Colonic mucosa (tissue), 4 donors: ENCODE measurements at regions not wholly inside any gene's neighbourhood (a gene's known extent, or its start where the extent isn't known, plus 50 kb on each side); places are given as distances from the start of the nearest gene placed in this dataset.

Experiments
- DNase-seq: peaks from one replicate; pipeline ENCODE4 v3.0.0-alpha.2; 2020
- H3K27ac ChIP-seq: fragments of 200-600 bp; one replicate; pipeline ENCODE4 v1.8.0; 2021
- H3K27me3 ChIP-seq: fragments of 200-600 bp; one replicate; pipeline ENCODE4 v1.8.0; 2021
- H3K36me3 ChIP-seq: fragments of 200-600 bp; one replicate; pipeline ENCODE4 v1.8.0; 2021
- H3K4me1 ChIP-seq: fragments of 200-600 bp; one replicate; pipeline ENCODE4 v1.8.0; 2021; ENCODE audit warnings: mild to moderate bottlenecking
- H3K4me3 ChIP-seq: fragments of 200-600 bp; one replicate; pipeline ENCODE4 v1.8.0; 2021
- H3K9ac ChIP-seq, 2 donors: one replicate each; pipeline ENCODE4 v1.7.0; 2013; ENCODE audit warnings: control low read depth in 2 of 2, low read depth in 2 of 2, low read length in 2 of 2
- H3K9me3 ChIP-seq: fragments of 200-600 bp; one replicate; pipeline ENCODE4 v1.8.0; 2021
- intact Hi-C: fragments of 100-400 bp; cut with DNase I; formaldehyde crosslinking; loops from one replicate; pipeline ENCODE4 v1.14.1; 2022
- TF ChIP-seq, protein P1 (sequence below): fragments of 200-600 bp; IDR thresholded peaks from one replicate; pipeline ENCODE4 v1.8.0; 2022; ENCODE audit warnings: antibody characterized with exemption, mild to moderate bottlenecking
- donor health status: healthy.
- donor health status: DM: no; HTN: no; CAD: no.
- donor health status: DM: no; HTN: no; CAD: no.

- Histone ChIP-seq H3K4me3 (no peak overlapping the region), H3K4me1 (no peaks in the 10 kb centered on the region), H3K9ac (no peak overlapping the region), H3K27ac (no peak overlapping the region), H3K27me3 (no peaks in the 10 kb centered on the region), H3K36me3 (no peaks in the 10 kb centered on the region), H3K9me3 (no peaks in the 10 kb centered on the region)
- intact Hi-C loops: no loop called here
- TF ChIP-seq, protein P1, sequence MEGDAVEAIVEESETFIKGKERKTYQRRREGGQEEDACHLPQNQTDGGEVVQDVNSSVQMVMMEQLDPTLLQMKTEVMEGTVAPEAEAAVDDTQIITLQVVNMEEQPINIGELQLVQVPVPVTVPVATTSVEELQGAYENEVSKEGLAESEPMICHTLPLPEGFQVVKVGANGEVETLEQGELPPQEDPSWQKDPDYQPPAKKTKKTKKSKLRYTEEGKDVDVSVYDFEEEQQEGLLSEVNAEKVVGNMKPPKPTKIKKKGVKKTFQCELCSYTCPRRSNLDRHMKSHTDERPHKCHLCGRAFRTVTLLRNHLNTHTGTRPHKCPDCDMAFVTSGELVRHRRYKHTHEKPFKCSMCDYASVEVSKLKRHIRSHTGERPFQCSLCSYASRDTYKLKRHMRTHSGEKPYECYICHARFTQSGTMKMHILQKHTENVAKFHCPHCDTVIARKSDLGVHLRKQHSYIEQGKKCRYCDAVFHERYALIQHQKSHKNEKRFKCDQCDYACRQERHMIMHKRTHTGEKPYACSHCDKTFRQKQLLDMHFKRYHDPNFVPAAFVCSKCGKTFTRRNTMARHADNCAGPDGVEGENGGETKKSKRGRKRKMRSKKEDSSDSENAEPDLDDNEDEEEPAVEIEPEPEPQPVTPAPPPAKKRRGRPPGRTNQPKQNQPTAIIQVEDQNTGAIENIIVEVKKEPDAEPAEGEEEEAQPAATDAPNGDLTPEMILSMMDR: no peak
- DNase-seq: no peak
Measured at GRCh38 chr17:65477600-65477999, 83.8 kb downstream of the AXIN2 start.

DNA sequence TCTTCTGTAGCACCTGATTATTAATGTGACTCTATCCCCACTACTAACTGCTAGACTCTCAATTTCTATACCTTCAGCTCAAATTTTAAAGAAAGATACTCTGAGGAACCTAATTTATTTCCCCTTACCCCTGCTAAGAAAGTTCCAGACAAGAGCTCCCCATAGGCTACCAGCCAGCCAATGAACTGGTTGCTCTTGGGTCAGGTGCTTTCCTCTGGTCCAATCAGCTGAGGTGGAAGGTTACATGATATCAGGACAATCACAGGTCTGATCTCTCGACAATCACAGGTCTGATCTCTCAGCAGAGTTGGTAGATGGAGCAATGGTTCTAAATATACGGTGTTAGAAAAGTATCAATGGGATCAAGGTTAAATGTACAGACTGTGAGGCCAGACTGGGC is 86.8 kb downstream of the AXIN2 start:
- intact Hi-C loops: no loop called here
- H3K9ac ChIP-seq: no peak overlapping the region
- no peaks in the 10 kb centered on the region for H3K27me3 ChIP-seq
- no peaks in the 10 kb centered on the region for H3K36me3 ChIP-seq
- H3K27ac ChIP-seq: no peak overlapping the region
- no peaks in the 10 kb centered on the region for H3K4me1 ChIP-seq
- no peaks in the 10 kb centered on the region for H3K9me3 ChIP-seq
- no peak for DNase-seq
- H3K4me3 ChIP-seq: no peak overlapping the region
- TF ChIP-seq, protein P1: no peak

DNA sequence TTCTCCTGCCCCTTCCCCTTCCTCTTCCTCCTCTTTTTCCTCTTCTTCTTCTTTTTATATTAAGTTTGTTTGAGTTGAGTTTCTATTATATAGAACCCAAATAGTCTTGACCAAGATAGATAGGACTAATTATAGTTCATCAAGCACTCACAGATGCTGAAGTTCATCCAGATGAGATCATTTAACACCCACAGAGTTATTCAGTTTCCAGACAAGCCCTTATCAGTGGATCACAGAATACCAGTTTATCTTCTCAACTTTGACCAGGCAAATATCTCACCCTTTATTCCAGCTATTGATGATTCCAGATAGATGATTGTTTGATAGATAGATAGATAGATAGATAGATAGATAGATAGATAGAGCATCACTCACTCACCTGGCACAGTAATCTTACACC is 87.5 kb downstream of the AXIN2 start:
- no peak for DNase-seq
- Histone ChIP-seq H3K36me3 (no peaks in the 10 kb centered on the region), H3K4me3 (no peak overlapping the region), H3K9ac (no peak overlapping the region), H3K4me1 (no peaks in the 10 kb centered on the region), H3K9me3 (no peaks in the 10 kb centered on the region), H3K27me3 (no peaks in the 10 kb centered on the region), H3K27ac (no peak overlapping the region)
- intact Hi-C loops: no loop called here
- TF ChIP-seq, protein P1: no peak

DNA sequence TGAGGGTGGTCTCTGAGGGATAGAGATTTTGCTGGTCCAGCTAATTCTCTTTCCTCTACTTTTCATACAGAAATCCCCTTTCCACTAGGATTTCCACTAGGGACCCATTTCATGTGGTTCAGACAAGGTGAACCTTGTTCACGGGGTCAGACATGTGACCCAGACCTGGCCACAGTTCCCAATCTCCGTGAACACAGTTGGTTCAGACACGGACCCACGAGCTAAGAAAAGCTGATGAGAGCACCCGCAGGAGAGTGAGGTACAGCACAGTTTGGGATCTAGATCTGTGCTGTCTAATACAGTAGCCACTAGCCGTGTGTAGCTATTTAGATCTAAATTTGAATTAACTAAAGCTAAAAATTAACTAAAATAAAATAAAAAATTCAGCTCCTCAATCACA is 88.1 kb downstream of the AXIN2 start:
- intact Hi-C loops: no loop called here
- DNase-seq: no peak
- no peaks in the 10 kb centered on the region for H3K36me3 ChIP-seq
- H3K9ac ChIP-seq: no peak overlapping the region
- no peak overlapping the region for H3K4me3 ChIP-seq
- no peak overlapping the region for H3K27ac ChIP-seq
- TF ChIP-seq, protein P1: no peak
- no peaks in the 10 kb centered on the region for H3K9me3 ChIP-seq
- no peaks in the 10 kb centered on the region for H3K27me3 ChIP-seq
- no peaks in the 10 kb centered on the region for H3K4me1 ChIP-seq

DNA sequence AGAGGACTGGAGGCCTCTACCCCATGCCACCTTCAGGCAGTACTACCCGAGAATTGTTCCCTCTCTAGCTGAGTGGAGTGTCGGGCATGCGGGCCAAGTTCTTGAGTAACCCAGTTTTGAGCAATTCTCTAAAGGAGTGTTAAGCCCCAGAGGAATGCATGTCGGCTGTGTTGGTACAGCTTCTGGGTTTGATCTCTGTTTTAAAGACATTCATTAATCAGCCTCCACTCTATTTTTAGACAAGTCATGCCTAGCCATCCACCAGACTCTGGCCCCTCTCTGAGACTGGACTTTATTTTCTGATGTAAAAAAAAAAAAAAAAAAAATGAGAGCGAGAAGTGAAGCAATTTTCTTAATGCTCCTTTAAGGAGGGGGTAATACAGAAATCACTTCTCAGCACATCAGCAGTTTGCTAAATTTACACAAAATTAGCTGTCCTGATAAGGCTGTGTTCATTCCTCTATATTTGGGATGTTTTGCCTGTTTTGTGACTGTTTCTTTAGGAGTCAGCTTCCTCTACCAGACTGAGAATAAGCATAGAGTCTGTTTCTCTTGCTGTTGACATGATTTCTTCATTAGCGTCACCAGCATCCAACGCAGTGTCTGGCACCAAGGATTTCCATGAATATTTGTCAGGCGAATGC is 88.7 kb downstream of the AXIN2 start:
- Histone ChIP-seq H3K4me1 (no peaks in the 10 kb centered on the region), H3K36me3 (no peaks in the 10 kb centered on the region), H3K9me3 (no peaks in the 10 kb centered on the region), H3K27ac (no peak overlapping the region), H3K4me3 (no peak overlapping the region), H3K9ac (no peak overlapping the region), H3K27me3 (no peaks in the 10 kb centered on the region)
- TF ChIP-seq, protein P1: no peak
- intact Hi-C loops: no loop called here
- no peak for DNase-seq
